AG04449 (cell line): ENCODE measurements at regions not wholly inside any gene's neighbourhood (a gene's known extent, or its start where the extent isn't known, plus 50 kb on each side); places are given as distances from the start of the nearest gene placed in this dataset.

Experiments used
- CTCF ChIA-PET: fragments of 350-600 bp; formaldehyde crosslinking; extraction: SDS; loops from one replicate; lab custom pipeline; 2021; ENCODE audit warnings: antibody characterized with exemption; lab: Yijun Ruan, JAX
- POLR2A ChIA-PET: fragments of 400-600, 350-600 bp; formaldehyde crosslinking; extraction: SDS; loops from one replicate; lab custom pipeline; 2020; ENCODE audit warnings: antibody characterized with exemption, inconsistent platforms; lab: Yijun Ruan, JAX
- DNase-seq: peaks from one replicate; pipeline ENCODE4 v3.0.0-alpha.2; 2010; ENCODE audit warnings: low read depth, low spot score
- H3K4me3 ChIP-seq: 2 replicates; pipeline ENCODE4 v1.5.1; 2011; ENCODE audit warnings: low read depth, mild to moderate bottlenecking, control low read depth, low read length
- CTCF ChIP-seq: IDR thresholded peaks from one replicate; pipeline ENCODE4 v1.5.1; 2011; ENCODE audit warnings: mild to moderate bottlenecking, moderate library complexity, low read length, control low read depth, inconsistent platforms; ENCODE audit not compliant: insufficient read depth; ENCODE audit errors: missing control alignments

- no peak overlapping the region for H3K4me3 ChIP-seq
- no peak for TF ChIP-seq CTCF
- POLR2A ChIA-PET = no interaction called here
- CTCF ChIA-PET = interaction anchor here (0.9 kb wide), 1 partner anchor 20 kb away, joined by 3 read pairs; no protein-coding TSS in a partner anchor
- no peak for DNase-seq
Measured at GRCh38 chr3:72285502-72285901, 500.6 kb upstream of the PROK2 start.

DNA sequence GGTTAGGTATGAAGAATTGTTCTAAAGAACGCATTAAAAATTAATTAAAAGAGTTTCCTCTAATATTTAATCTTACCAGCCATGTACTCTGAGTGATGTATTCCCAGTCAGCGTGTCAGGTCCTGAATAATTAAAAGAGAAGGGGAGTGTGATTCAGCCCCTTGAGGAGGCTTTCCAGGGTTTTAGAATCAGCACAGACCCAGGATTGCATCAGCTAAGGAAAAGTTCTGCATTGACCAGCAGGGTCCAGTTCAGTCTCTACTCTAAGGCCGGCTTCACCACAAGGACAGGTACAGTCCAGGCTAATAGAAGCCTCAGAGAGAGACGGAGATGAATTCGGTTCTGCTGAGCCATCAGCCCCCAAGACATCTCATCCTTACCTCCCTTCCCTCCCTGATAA lies 499.5 kb upstream of the PROK2 start:
- POLR2A ChIA-PET = no interaction called here
- H3K4me3 ChIP-seq = no peak overlapping the region
- no peak for TF ChIP-seq CTCF
- CTCF ChIA-PET = interaction anchor here (0.9 to 1.0 kb wide), 2 partner anchors 11 to 19 kb away, joined by 3 read pairs; no protein-coding TSS in a partner anchor
- no peak for DNase-seq

GRCh38 chr3:72282918-72283317 lies 498.0 kb upstream of the PROK2 start:
- ChIA-PET POLR2A (no interaction called here), CTCF (no interaction called here)
- no peak overlapping the region for H3K4me3 ChIP-seq
- TF ChIP-seq CTCF = no peak
- DNase-seq = no peak

GRCh38 chr3:72281551-72281950 lies 496.6 kb upstream of the PROK2 start:
- POLR2A ChIA-PET = no interaction called here
- DNase-seq = no peak
- no peak for TF ChIP-seq CTCF
- CTCF ChIA-PET = no interaction called here
- no peak overlapping the region for H3K4me3 ChIP-seq

- no peak for DNase-seq
- ChIA-PET POLR2A (no interaction called here), CTCF (interaction anchor here (1.5 kb wide), 1 partner anchor 8 kb away, joined by 4 read pairs; no protein-coding TSS in a partner anchor)
- no peak overlapping the region for H3K4me3 ChIP-seq
- TF ChIP-seq CTCF = no peak
Measured at GRCh38 chr3:72280876-72281275, 495.9 kb upstream of the PROK2 start.

DNA sequence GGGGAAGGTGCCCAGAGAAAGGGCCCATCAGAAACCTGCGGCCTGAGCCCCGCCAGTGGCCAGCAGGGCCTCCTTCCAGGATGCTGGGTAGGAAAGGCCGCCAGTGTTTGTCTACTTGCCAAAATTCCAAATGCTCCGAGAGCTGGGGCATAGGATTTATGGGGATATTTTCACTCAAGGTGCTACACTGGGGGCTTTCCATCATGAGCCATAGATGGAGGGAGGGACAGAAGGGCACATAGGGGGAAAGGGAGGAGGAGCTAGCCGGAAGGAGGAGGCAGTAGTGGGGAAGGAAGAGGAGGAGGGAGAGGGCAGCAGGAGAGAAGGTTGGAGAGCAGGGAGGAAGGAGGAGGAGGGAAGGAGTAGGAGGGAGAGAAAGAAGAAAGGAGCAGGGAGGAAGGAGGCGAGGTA lies 494.7 kb upstream of the PROK2 start:
- no peak for TF ChIP-seq CTCF
- ChIA-PET POLR2A (interaction anchor here (0.7 kb wide), 1 partner anchor 29 kb away, joined by 3 read pairs; no protein-coding TSS in a partner anchor), CTCF (interaction anchor here (1.0 to 1.5 kb wide), 3 partner anchors 9 to 544 kb away, joined by 3 to 4 read pairs (median 3); no protein-coding TSS in a partner anchor)
- DNase-seq = no peak
- H3K4me3 ChIP-seq = no peak overlapping the region
